SIG-M5 treated with dmso at 0.1 percent for 504 hours (cell line): ENCODE measurements at regions not wholly inside any gene's neighbourhood (a gene's known extent, or its start where the extent isn't known, plus 50 kb on each side); places are given as distances from the start of the nearest gene placed in this dataset.
"Not testable (repeated sequence)": the region's sequence is repeated elsewhere in the genome, so short reads cannot be mapped to it uniquely, and the experiment has no call there.

ENCODE experiments used
- DNase-seq: peaks from one replicate; lab custom pipeline; 2025; ENCODE audit not compliant: unreplicated experiment; lab: John Stamatoyannopoulos, UW

GRCh38 chr6:830667-831327 is 137.9 kb upstream of the EXOC2 start:
- DNase-seq, result no peak

GRCh38 chr6:829656-830055 is 136.7 kb upstream of the EXOC2 start:
- DNase-seq, result no peak

GRCh38 chr6:827431-827830 is 134.5 kb upstream of the EXOC2 start:
- DNase-seq, result no peak

GRCh38 chr6:819122-819521 is 126.2 kb upstream of the EXOC2 start:
- no peak for DNase-seq

- DNase-seq, result no peak
Measured at GRCh38 chr6:818196-818595, 125.3 kb upstream of the EXOC2 start.

GRCh38 chr6:816510-817084 is 123.7 kb upstream of the EXOC2 start:
- DNase-seq, result peak; percentile 54

GRCh38 chr6:815348-815738 is 122.4 kb upstream of the EXOC2 start:
- DNase-seq, result no peak

- DNase-seq, result no peak
Measured at GRCh38 chr6:814378-815347, 121.7 kb upstream of the EXOC2 start.

GRCh38 chr6:811831-812230 is 118.9 kb upstream of the EXOC2 start:
- DNase-seq, result no peak

GRCh38 chr6:811191-811590 is 118.3 kb upstream of the EXOC2 start:
- DNase-seq, result no peak

- DNase-seq, result no peak
Measured at GRCh38 chr6:804771-805170, 111.8 kb upstream of the EXOC2 start.

- no peak for DNase-seq
Measured at GRCh38 chr6:804317-804716, 111.4 kb upstream of the EXOC2 start.

GRCh38 chr6:803191-803977 is 110.4 kb upstream of the EXOC2 start:
- no peak for DNase-seq

- no peak for DNase-seq
Measured at GRCh38 chr6:802701-803100, 109.8 kb upstream of the EXOC2 start.

GRCh38 chr6:802223-802622 is 109.3 kb upstream of the EXOC2 start:
- DNase-seq, result not testable (repeated sequence)

GRCh38 chr6:799769-800168 is 106.8 kb upstream of the EXOC2 start:
- DNase-seq, result no peak

- peak; percentile 39 for DNase-seq
Measured at GRCh38 chr6:797479-798077, 104.6 kb upstream of the EXOC2 start.

GRCh38 chr6:795046-795685 is 102.2 kb upstream of the EXOC2 start:
- DNase-seq, result no peak

- DNase-seq, result no peak
Measured at GRCh38 chr6:793261-793660, 100.3 kb upstream of the EXOC2 start.

- no peak for DNase-seq
Measured at GRCh38 chr6:792662-793061, 99.7 kb upstream of the EXOC2 start.
